GM12878 (cell line): ENCODE measurements at regions not wholly inside any gene's neighbourhood (a gene's known extent, or its start where the extent isn't known, plus 50 kb on each side); places are given as distances from the start of the nearest gene placed in this dataset.

Source experiments
- CREB1 ChIP-seq: IDR thresholded peaks from 2 replicates; pipeline ENCODE4 v1.6.1; 2012; ENCODE audit warnings: low read depth, mild to moderate bottlenecking, inconsistent platforms
- MXI1 ChIP-seq: fragments of 150-350 bp; IDR thresholded peaks from 2 replicates; pipeline ENCODE4 v1.6.1; 2011; ENCODE audit warnings: low read depth, mild to moderate bottlenecking, inconsistent platforms, low read length, improper control_type of control experiment

- TF ChIP-seq CREB1 (no peak), MXI1 (no peak)
These were observed 288.3 kb upstream of the ADGRL2 start for GRCh38 chr1:81512252-81513003.
